Endothelial cell of umbilical vein (primary cell): ENCODE measurements at regions not wholly inside any gene's neighbourhood (a gene's known extent, or its start where the extent isn't known, plus 50 kb on each side); places are given as distances from the start of the nearest gene placed in this dataset.

Experiments used
- EZH2 ChIP-seq: IDR thresholded peaks from 2 replicates; pipeline ENCODE4 v1.6.1; 2012; ENCODE audit warnings: borderline replicate concordance, low read depth, mild to moderate bottlenecking, moderate library complexity, low read length, inconsistent platforms; ENCODE audit not compliant: severe bottlenecking
- POLR2A ChIP-seq: IDR thresholded peaks from 2 replicates; pipeline ENCODE4 v1.6.1; 2012; ENCODE audit warnings: low read depth, mild to moderate bottlenecking, control low read depth, low read length
- POLR2AphosphoS5 ChIP-seq: IDR thresholded peaks from 2 replicates; pipeline ENCODE4 v1.6.1; 2012; ENCODE audit warnings: low read depth, mild to moderate bottlenecking, control low read depth, low read length, moderate library complexity; ENCODE audit not compliant: insufficient read depth
- TF ChIP-seq, protein P1 (sequence below), 2 donors: IDR thresholded peaks; 1 replicate in 1 of 2; 2 replicates in 1 of 2; pipeline ENCODE4 v1.5.1; 2011; ENCODE audit warnings: low read length in 2 of 2, mild to moderate bottlenecking in 2 of 2, moderate library complexity in 2 of 2, control low read depth in 1 of 2, inconsistent platforms in 1 of 2, low read depth in 1 of 2; ENCODE audit not compliant: insufficient read depth in 1 of 2; ENCODE audit errors: extremely low read depth in 1 of 2

DNA sequence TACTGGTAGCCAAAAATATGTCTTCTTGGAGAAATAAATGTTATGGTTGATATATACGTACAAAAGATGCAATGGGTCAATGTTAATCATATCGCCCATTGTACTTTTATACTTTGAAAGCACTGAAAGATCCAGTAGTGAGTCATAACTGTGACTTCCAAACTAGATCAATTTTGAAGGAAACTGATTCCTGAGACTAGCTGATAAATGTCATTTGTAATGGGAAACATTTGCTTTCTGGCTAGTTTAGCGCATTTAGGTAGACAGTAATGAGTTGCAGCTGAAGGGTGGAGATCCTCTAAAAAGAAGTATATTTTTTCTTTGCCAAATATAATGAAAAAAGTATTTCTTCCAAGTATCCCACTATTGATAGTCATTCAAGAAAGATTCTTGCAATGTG lies 53.5 kb upstream of the ARHGAP21 start:
- TF ChIP-seq, protein P1, sequence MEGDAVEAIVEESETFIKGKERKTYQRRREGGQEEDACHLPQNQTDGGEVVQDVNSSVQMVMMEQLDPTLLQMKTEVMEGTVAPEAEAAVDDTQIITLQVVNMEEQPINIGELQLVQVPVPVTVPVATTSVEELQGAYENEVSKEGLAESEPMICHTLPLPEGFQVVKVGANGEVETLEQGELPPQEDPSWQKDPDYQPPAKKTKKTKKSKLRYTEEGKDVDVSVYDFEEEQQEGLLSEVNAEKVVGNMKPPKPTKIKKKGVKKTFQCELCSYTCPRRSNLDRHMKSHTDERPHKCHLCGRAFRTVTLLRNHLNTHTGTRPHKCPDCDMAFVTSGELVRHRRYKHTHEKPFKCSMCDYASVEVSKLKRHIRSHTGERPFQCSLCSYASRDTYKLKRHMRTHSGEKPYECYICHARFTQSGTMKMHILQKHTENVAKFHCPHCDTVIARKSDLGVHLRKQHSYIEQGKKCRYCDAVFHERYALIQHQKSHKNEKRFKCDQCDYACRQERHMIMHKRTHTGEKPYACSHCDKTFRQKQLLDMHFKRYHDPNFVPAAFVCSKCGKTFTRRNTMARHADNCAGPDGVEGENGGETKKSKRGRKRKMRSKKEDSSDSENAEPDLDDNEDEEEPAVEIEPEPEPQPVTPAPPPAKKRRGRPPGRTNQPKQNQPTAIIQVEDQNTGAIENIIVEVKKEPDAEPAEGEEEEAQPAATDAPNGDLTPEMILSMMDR (IDR thresholded peaks at IDR 0.05; ENCODE audit: extremely low read depth in 1 of 2, insufficient read depth in 1 of 2, low read depth in 1 of 2, low read length in 2 of 2), result no peak
- no peak for TF ChIP-seq EZH2
- no peak for TF ChIP-seq POLR2A
- no peak for TF ChIP-seq POLR2AphosphoS5
